H9 (cell line): ENCODE measurements at regions not wholly inside any gene's neighbourhood (a gene's known extent, or its start where the extent isn't known, plus 50 kb on each side); places are given as distances from the start of the nearest gene placed in this dataset.

Experiments
- DNase-seq: peaks from one replicate; pipeline ENCODE4 v3.0.0-alpha.2; 2017
- H2AFZ ChIP-seq: one replicate; pipeline ENCODE4 v1.6.1; 2013; ENCODE audit warnings: mild to moderate bottlenecking, low read length, control low read depth, moderate library complexity
- H2AK5ac ChIP-seq: 2 replicates; pipeline ENCODE4 v1.6.1; 2013; ENCODE audit warnings: low read length, control low read depth, mixed read lengths; ENCODE audit not compliant: insufficient read length
- H2BK120ac ChIP-seq: one replicate; pipeline ENCODE4 v1.6.1; 2013; ENCODE audit warnings: low read depth, mild to moderate bottlenecking, low read length, control low read depth, inconsistent platforms; ENCODE audit not compliant: poor library complexity, severe bottlenecking
- H2BK12ac ChIP-seq: 2 replicates; pipeline ENCODE4 v1.6.1; 2013; ENCODE audit warnings: low read length, control low read depth, mixed read lengths, low read depth; ENCODE audit not compliant: insufficient read length
- H2BK15ac ChIP-seq: 2 replicates; pipeline ENCODE4 v1.6.1; 2013; ENCODE audit warnings: low read depth, low read length, control low read depth
- H2BK20ac ChIP-seq: one replicate; pipeline ENCODE4 v1.6.1; 2013; ENCODE audit warnings: low read depth, mild to moderate bottlenecking, low read length, control low read depth, inconsistent platforms; ENCODE audit not compliant: poor library complexity, severe bottlenecking
- H2BK5ac ChIP-seq: 2 replicates; pipeline ENCODE4 v1.6.1; 2013; ENCODE audit warnings: low read length, control low read depth, mixed read lengths; ENCODE audit not compliant: insufficient read length
- H3K14ac ChIP-seq: 2 replicates; pipeline ENCODE4 v1.6.1; 2013; ENCODE audit warnings: low read length, control low read depth; ENCODE audit not compliant: insufficient read depth
- H3K18ac ChIP-seq: 2 replicates; pipeline ENCODE4 v1.6.1; 2013; ENCODE audit warnings: low read depth, mild to moderate bottlenecking, mixed read lengths, low read length, control low read depth; ENCODE audit not compliant: insufficient read length
- H3K23ac ChIP-seq: 2 replicates; pipeline ENCODE4 v1.6.1; 2013; ENCODE audit warnings: low read length, control low read depth, mixed read lengths, low read depth; ENCODE audit not compliant: insufficient read length
- H3K23me2 ChIP-seq: 2 replicates; pipeline ENCODE4 v1.6.1; 2013; ENCODE audit warnings: low read depth, mild to moderate bottlenecking, mixed read lengths, low read length, control low read depth; ENCODE audit not compliant: insufficient read length, poor library complexity, severe bottlenecking
- H3K27ac ChIP-seq: 2 replicates; pipeline ENCODE4 v1.5.1; 2013; ENCODE audit warnings: low read length, control low read depth, mixed read lengths, low read depth; ENCODE audit not compliant: insufficient read length
- H3K27me3 ChIP-seq: 2 replicates; pipeline ENCODE4 v1.6.1; 2013; ENCODE audit warnings: low read length, control low read depth, inconsistent platforms; ENCODE audit not compliant: insufficient read depth
- H3K4ac ChIP-seq: 2 replicates; pipeline ENCODE4 v1.6.1; 2013; ENCODE audit warnings: low read depth, mild to moderate bottlenecking, control low read depth, inconsistent platforms, low read length, moderate library complexity
- H3K4me1 ChIP-seq: 2 replicates; pipeline ENCODE4 v1.6.1; 2013; ENCODE audit warnings: low read length, control low read depth, inconsistent platforms; ENCODE audit not compliant: insufficient read depth
- H3K4me2 ChIP-seq: 2 replicates; pipeline ENCODE4 v1.6.1; 2013; ENCODE audit warnings: low read length, control low read depth, mixed read lengths; ENCODE audit not compliant: insufficient read length, insufficient read depth
- H3K56ac ChIP-seq: 2 replicates; pipeline ENCODE4 v1.6.1; 2013; ENCODE audit warnings: low read depth, mild to moderate bottlenecking, mixed read lengths, low read length, control low read depth; ENCODE audit not compliant: insufficient read length
- H3K79me1 ChIP-seq: 2 replicates; pipeline ENCODE4 v1.6.1; 2013; ENCODE audit warnings: low read depth, mild to moderate bottlenecking, moderate library complexity, low read length, control low read depth, inconsistent platforms; ENCODE audit not compliant: insufficient read depth, poor library complexity, severe bottlenecking
- H3K79me2 ChIP-seq: 2 replicates; pipeline ENCODE4 v1.6.1; 2013; ENCODE audit warnings: low read length, control low read depth, inconsistent platforms; ENCODE audit not compliant: insufficient read depth
- H3K9ac ChIP-seq: 2 replicates; pipeline ENCODE4 v1.6.1; 2013; ENCODE audit warnings: low read length, control low read depth, mixed read lengths; ENCODE audit not compliant: insufficient read length; ENCODE audit errors: extremely low read depth
- H3K9me3 ChIP-seq: one replicate; pipeline ENCODE4 v1.6.1; 2013; ENCODE audit warnings: low read depth, low read length, inconsistent platforms; ENCODE audit not compliant: control insufficient read depth
- H3T11ph ChIP-seq: one replicate; pipeline ENCODE4 v1.6.1; 2013; ENCODE audit warnings: mild to moderate bottlenecking, low read length, control low read depth, inconsistent platforms
- H4K20me1 ChIP-seq: one replicate; pipeline ENCODE4 v1.6.1; 2013; ENCODE audit not compliant: control insufficient read depth, insufficient read length, insufficient read depth
- H4K5ac ChIP-seq: 2 replicates; pipeline ENCODE4 v1.6.1; 2013; ENCODE audit warnings: low read depth, mild to moderate bottlenecking, mixed read lengths, low read length, control low read depth; ENCODE audit not compliant: insufficient read length
- H4K8ac ChIP-seq: replicated peaks from 2 replicates; pipeline ENCODE4 v1.6.1; 2013; ENCODE audit warnings: low read length, control low read depth, mixed read lengths, low read depth; ENCODE audit not compliant: insufficient read length
- H4K91ac ChIP-seq: 2 replicates; pipeline ENCODE4 v1.6.1; 2013; ENCODE audit warnings: low read depth, mild to moderate bottlenecking, moderate library complexity, mixed read lengths, low read length, control low read depth; ENCODE audit not compliant: insufficient read length
- H3K27ac Mint-ChIP-seq, 3 experiments: 2 replicates in 2 of 3; 3 replicates in 1 of 3; pipeline ENCODE4 v1.8.0; 2020 to 2021; ENCODE audit warnings: mixed read lengths in 3 of 3, mild to moderate bottlenecking in 1 of 3, moderate library complexity in 1 of 3
- H3K27me3 Mint-ChIP-seq: 2 replicates; pipeline ENCODE4 v1.8.0; 2021; ENCODE audit warnings: low read depth, mild to moderate bottlenecking, moderate library complexity, mixed read lengths
- H3K36me3 Mint-ChIP-seq, 3 experiments: 2 replicates in 2 of 3; 3 replicates in 1 of 3; pipeline ENCODE4 v1.8.0; 2020 to 2021; ENCODE audit warnings: low read depth in 3 of 3, mixed read lengths in 3 of 3; ENCODE audit not compliant: insufficient read depth in 1 of 3
- H3K4me1 Mint-ChIP-seq, 2 experiments: 2 replicates each; pipeline ENCODE4 v1.8.0; 2020; ENCODE audit warnings: mixed read lengths in 2 of 2
- H3K4me3 Mint-ChIP-seq, 2 experiments: 2 replicates in 1 of 2; 3 replicates in 1 of 2; pipeline ENCODE4 v1.8.0; 2020 to 2021; ENCODE audit warnings: mild to moderate bottlenecking in 2 of 2, mixed read lengths in 2 of 2, moderate library complexity in 1 of 2
- H3K9me3 Mint-ChIP-seq, 2 experiments: 2 replicates in 1 of 2; 3 replicates in 1 of 2; pipeline ENCODE4 v1.8.0; 2020; ENCODE audit warnings: mild to moderate bottlenecking in 2 of 2, mixed read lengths in 2 of 2, moderate library complexity in 1 of 2
- WGBS: extraction: QIAGEN DNeasy Blood & Tissue Kit; methylation state at CpG from one replicate; pipeline ENCODE4 v1.1.7; 2013; ENCODE audit warnings: missing lambda C conversion rate, low lambda C conversion rate, mixed read lengths; ENCODE audit not compliant: insufficient read length; ENCODE audit errors: extremely low coverage; 5-methylcytosine and 5-hydroxymethylcytosine counted together
- TF ChIP-seq, protein P1 (sequence below): fragments of 200-600 bp; sonication (generic); conservative IDR thresholded peaks from 3 replicates; pipeline ENCODE4 v1.8.0; 2021; ENCODE audit warnings: antibody characterized with exemption, mild to moderate bottlenecking

DNA sequence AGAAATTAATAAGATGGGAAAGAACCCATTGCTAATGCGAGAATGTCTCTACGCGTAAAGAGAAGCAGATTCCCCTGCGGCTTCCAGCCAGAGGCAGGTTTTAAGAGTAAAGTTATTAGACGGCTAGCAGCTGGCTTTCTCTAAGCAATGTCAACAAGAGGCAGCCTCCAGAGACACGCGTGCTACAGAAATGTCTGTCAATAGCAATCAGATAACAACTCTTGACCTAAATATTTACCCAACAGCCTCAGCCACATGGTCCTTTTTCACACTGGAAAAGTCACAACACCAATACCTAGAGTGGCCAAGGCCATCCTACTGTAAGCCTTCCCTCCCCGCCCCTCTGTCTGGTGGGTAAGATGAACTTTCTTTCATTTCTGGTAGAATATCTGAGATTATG lies 146.0 kb upstream of the SFSWAP start:
- Mint-ChIP-seq H3K4me1 (peaks cover 11 to 22% of the 10 kb centered on the region in 2 experiments), H3K4me3 (no peak overlapping the region), H3K27ac (no peak overlapping the region; a peak in 1 of 7 replicates), H3K9me3 (peaks cover 0 to 2% of the 10 kb centered on the region in 2 experiments; a peak in 2 of 5 replicates), H3K27me3 (peaks cover 4% of the 10 kb centered on the region), H3K36me3 (no peaks in the 10 kb centered on the region; a peak in 2 of 7 replicates)
- Histone ChIP-seq H2BK20ac (no peak overlapping the region), H3K56ac (no peak overlapping the region), H3K18ac (no peak overlapping the region), H2AFZ (no peak overlapping the region), H2BK12ac (no peak overlapping the region), H3K4me1 (no peaks in the 10 kb centered on the region), H2BK5ac (no peak overlapping the region), H3K79me2 (no peaks in the 10 kb centered on the region), H3K79me1 (no peaks in the 10 kb centered on the region), H3T11ph (no peak overlapping the region), H4K20me1 (no peaks in the 10 kb centered on the region), H3K23me2 (no peaks in the 10 kb centered on the region), H3K14ac (no peak overlapping the region), H3K27me3 (0 out of 2 replicates have a peak, but pooled peaks cover 3% of the 10 kb centered on the region), H4K5ac (no peak overlapping the region), H3K23ac (no peak overlapping the region), H3K9me3 (no peaks in the 10 kb centered on the region), H2BK120ac (no peak overlapping the region), H2AK5ac (no peak overlapping the region), H3K27ac (no peak overlapping the region), H4K91ac (no peak overlapping the region), H4K8ac (no peak overlapping the region), H3K9ac (no peak overlapping the region), H2BK15ac (no peak overlapping the region), H3K4me2 (no peak overlapping the region), H3K4ac (no peak overlapping the region)
- peak; percentile 18 for DNase-seq
- TF ChIP-seq, protein P1, sequence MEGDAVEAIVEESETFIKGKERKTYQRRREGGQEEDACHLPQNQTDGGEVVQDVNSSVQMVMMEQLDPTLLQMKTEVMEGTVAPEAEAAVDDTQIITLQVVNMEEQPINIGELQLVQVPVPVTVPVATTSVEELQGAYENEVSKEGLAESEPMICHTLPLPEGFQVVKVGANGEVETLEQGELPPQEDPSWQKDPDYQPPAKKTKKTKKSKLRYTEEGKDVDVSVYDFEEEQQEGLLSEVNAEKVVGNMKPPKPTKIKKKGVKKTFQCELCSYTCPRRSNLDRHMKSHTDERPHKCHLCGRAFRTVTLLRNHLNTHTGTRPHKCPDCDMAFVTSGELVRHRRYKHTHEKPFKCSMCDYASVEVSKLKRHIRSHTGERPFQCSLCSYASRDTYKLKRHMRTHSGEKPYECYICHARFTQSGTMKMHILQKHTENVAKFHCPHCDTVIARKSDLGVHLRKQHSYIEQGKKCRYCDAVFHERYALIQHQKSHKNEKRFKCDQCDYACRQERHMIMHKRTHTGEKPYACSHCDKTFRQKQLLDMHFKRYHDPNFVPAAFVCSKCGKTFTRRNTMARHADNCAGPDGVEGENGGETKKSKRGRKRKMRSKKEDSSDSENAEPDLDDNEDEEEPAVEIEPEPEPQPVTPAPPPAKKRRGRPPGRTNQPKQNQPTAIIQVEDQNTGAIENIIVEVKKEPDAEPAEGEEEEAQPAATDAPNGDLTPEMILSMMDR, result no peak
- no CpG with 5 or more reads among the region's 8 CpGs for WGBS
